ENCODE measurements at regions not wholly inside any gene's neighbourhood (a gene's known extent, or its start where the extent isn't known, plus 50 kb on each side); places are given as distances from the start of the nearest gene placed in this dataset.

DNA sequence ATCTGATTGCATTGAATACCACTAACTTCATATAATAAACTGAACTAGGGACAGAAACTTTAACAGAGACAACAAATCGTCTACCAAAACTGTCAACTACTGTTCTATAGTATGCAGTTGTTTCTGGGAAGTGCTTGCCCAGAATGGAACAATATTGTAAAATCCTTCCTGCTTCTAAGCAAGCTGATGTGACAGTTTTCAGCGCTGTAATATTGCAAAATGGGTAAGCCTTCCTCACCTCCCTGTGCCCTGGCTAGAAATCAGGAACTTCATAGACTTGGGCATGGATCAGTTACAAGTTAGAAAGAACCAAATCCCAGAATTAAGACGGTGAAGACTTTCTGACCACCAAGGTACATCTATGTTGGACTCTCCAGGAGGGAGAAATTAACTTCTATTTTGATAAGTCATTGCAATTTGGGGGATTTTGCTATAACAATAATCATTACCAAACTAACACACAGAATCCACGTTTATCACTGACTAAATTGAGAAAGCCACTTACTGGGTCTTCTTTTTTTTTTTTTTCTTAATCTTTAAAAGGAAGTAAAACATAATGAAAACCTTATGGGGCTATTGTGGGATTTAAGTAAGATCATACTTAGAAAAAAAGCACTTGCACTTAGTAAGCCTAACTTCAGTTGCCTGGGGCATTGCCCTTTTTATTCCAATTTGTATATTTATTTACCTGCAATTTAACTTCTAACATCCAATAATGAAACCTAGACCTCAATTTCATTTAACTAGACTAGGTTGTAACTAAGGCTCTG, 261.5 kb downstream of the TRIB2 start (continued):
- TF ChIP-seq ZBTB42 (CRISPR knock-in tag; IDR thresholded peaks at IDR 0.05): no peak
- no peak for TF ChIP-seq ZNF260 (CRISPR knock-in tag; IDR thresholded peaks at IDR 0.05; ENCODE audit: borderline replicate concordance, low read depth)
- TF ChIP-seq, protein P1, sequence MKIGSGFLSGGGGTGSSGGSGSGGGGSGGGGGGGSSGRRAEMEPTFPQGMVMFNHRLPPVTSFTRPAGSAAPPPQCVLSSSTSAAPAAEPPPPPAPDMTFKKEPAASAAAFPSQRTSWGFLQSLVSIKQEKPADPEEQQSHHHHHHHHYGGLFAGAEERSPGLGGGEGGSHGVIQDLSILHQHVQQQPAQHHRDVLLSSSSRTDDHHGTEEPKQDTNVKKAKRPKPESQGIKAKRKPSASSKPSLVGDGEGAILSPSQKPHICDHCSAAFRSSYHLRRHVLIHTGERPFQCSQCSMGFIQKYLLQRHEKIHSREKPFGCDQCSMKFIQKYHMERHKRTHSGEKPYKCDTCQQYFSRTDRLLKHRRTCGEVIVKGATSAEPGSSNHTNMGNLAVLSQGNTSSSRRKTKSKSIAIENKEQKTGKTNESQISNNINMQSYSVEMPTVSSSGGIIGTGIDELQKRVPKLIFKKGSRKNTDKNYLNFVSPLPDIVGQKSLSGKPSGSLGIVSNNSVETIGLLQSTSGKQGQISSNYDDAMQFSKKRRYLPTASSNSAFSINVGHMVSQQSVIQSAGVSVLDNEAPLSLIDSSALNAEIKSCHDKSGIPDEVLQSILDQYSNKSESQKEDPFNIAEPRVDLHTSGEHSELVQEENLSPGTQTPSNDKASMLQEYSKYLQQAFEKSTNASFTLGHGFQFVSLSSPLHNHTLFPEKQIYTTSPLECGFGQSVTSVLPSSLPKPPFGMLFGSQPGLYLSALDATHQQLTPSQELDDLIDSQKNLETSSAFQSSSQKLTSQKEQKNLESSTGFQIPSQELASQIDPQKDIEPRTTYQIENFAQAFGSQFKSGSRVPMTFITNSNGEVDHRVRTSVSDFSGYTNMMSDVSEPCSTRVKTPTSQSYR (CRISPR knock-in tag; IDR thresholded peaks at IDR 0.05; ENCODE audit: borderline replicate concordance): no peak
- no peak for TF ChIP-seq SIN3B (IDR thresholded peaks at IDR 0.05; ENCODE audit: low read length)
- no peak for TF ChIP-seq MEF2D (CRISPR knock-in tag; IDR thresholded peaks at IDR 0.05)
- TF ChIP-seq, protein P2, sequence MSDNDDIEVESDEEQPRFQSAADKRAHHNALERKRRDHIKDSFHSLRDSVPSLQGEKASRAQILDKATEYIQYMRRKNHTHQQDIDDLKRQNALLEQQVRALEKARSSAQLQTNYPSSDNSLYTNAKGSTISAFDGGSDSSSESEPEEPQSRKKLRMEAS (IDR thresholded peaks at IDR 0.05): no peak
- TF ChIP-seq ZNF605 (CRISPR knock-in tag; IDR thresholded peaks at IDR 0.05): no peak
- TF ChIP-seq, protein P3, sequence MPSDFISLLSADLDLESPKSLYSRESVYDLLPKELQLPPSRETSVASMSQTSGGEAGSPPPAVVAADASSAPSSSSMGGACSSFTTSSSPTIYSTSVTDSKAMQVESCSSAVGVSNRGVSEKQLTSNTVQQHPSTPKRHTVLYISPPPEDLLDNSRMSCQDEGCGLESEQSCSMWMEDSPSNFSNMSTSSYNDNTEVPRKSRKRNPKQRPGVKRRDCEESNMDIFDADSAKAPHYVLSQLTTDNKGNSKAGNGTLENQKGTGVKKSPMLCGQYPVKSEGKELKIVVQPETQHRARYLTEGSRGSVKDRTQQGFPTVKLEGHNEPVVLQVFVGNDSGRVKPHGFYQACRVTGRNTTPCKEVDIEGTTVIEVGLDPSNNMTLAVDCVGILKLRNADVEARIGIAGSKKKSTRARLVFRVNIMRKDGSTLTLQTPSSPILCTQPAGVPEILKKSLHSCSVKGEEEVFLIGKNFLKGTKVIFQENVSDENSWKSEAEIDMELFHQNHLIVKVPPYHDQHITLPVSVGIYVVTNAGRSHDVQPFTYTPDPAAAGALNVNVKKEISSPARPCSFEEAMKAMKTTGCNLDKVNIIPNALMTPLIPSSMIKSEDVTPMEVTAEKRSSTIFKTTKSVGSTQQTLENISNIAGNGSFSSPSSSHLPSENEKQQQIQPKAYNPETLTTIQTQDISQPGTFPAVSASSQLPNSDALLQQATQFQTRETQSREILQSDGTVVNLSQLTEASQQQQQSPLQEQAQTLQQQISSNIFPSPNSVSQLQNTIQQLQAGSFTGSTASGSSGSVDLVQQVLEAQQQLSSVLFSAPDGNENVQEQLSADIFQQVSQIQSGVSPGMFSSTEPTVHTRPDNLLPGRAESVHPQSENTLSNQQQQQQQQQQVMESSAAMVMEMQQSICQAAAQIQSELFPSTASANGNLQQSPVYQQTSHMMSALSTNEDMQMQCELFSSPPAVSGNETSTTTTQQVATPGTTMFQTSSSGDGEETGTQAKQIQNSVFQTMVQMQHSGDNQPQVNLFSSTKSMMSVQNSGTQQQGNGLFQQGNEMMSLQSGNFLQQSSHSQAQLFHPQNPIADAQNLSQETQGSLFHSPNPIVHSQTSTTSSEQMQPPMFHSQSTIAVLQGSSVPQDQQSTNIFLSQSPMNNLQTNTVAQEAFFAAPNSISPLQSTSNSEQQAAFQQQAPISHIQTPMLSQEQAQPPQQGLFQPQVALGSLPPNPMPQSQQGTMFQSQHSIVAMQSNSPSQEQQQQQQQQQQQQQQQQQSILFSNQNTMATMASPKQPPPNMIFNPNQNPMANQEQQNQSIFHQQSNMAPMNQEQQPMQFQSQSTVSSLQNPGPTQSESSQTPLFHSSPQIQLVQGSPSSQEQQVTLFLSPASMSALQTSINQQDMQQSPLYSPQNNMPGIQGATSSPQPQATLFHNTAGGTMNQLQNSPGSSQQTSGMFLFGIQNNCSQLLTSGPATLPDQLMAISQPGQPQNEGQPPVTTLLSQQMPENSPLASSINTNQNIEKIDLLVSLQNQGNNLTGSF (CRISPR knock-in tag; IDR thresholded peaks at IDR 0.05): no peak
- TF ChIP-seq BHLHE40 (IDR thresholded peaks at IDR 0.05; ENCODE audit: low read length): no peak

All from HepG2 (cell line).